HEK293T (cell line): ENCODE measurements at regions not wholly inside any gene's neighbourhood (a gene's known extent, or its start where the extent isn't known, plus 50 kb on each side); places are given as distances from the start of the nearest gene placed in this dataset.

ENCODE experiments used
- ARNT ChIP-seq: fragments of 450-650 bp; IDR thresholded peaks from 2 replicates; pipeline ENCODE4 v1.6.1; 2017; ENCODE audit warnings: mild to moderate bottlenecking
- BHLHE40 ChIP-seq: fragments of 450-650 bp; IDR thresholded peaks from 2 replicates; pipeline ENCODE4 v1.6.1; 2016; ENCODE audit warnings: mild to moderate bottlenecking, moderate library complexity, borderline replicate concordance
- FOXA1 ChIP-seq: fragments of 450-650 bp; IDR thresholded peaks from 2 replicates; pipeline ENCODE4 v1.6.1; 2016; ENCODE audit warnings: mild to moderate bottlenecking
- HDGF ChIP-seq: fragments of 450-650 bp; IDR thresholded peaks from 2 replicates; pipeline ENCODE4 v1.6.1; 2017; ENCODE audit warnings: antibody characterized with exemption, borderline replicate concordance
- NFRKB ChIP-seq: fragments of 450-650 bp; IDR thresholded peaks from 2 replicates; pipeline ENCODE4 v1.6.1; 2016; ENCODE audit warnings: mild to moderate bottlenecking, moderate library complexity
- SP1 ChIP-seq: fragments of 450-650 bp; IDR thresholded peaks from 2 replicates; pipeline ENCODE4 v1.6.1; 2017
- TARDBP ChIP-seq: fragments of 450-650 bp; IDR thresholded peaks from 2 replicates; pipeline ENCODE4 v1.6.1; 2016
- TF ChIP-seq, protein P1 (sequence below): fragments of 450-650 bp; IDR thresholded peaks from 2 replicates; pipeline ENCODE4 v1.6.1; 2016

DNA sequence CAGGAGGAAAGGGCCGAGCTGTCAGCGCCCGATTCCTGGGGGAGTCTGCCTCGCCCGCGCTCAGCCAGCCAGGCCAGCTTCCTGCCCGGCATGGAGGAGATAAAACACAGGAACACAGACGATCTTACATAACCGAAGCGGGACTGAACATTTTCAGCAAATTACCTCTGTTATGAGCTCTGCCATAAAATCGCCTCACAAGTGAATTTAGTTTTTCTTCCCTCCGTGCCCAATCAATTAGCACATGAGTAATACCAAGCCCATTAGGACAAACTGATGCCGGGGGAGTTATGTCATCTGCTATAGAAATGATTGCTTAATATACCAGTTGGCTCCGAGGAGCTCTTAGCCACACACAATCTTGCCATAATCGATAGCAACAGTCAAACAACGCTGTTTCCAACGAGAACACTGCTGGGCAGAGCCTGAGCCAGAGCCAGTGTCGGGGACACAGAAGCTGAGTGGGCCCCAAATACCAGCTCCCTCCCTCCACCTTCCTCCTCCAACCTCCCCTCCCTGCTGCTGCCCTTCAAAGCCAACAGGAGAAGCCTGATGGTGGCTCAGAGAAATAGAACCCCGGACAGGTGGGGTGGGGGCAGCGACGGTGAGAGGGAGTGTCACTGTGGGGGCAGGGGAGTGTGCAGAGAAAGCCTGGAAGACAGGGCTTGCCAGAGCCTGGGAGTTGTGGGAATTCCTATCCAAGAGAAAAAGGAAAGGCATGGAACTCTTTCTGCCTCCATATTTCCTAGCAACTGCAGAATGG is 279.4 kb upstream of the TLE3 start:
- TF ChIP-seq SP1 (no peak), ARNT (no peak), NFRKB (no peak), BHLHE40 (no peak), TARDBP (no peak), FOXA1 (no peak), HDGF (no peak)
- TF ChIP-seq, protein P1, sequence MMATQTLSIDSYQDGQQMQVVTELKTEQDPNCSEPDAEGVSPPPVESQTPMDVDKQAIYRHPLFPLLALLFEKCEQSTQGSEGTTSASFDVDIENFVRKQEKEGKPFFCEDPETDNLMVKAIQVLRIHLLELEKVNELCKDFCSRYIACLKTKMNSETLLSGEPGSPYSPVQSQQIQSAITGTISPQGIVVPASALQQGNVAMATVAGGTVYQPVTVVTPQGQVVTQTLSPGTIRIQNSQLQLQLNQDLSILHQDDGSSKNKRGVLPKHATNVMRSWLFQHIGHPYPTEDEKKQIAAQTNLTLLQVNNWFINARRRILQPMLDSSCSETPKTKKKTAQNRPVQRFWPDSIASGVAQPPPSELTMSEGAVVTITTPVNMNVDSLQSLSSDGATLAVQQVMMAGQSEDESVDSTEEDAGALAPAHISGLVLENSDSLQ, result no peak
